GM18867 (cell line): ENCODE measurements at regions not wholly inside any gene's neighbourhood (a gene's known extent, or its start where the extent isn't known, plus 50 kb on each side); places are given as distances from the start of the nearest gene placed in this dataset.
"Not testable (repeated sequence)": the region's sequence is repeated elsewhere in the genome, so short reads cannot be mapped to it uniquely, and the experiment has no call there.

Experiments used
- ATAC-seq: cut with Tn5 transposase; IDR thresholded peaks from one replicate; pipeline ENCODE4 v1.9.1; 2021; ENCODE audit warnings: mild to moderate bottlenecking, moderate library complexity; ENCODE audit not compliant: unreplicated experiment

DNA sequence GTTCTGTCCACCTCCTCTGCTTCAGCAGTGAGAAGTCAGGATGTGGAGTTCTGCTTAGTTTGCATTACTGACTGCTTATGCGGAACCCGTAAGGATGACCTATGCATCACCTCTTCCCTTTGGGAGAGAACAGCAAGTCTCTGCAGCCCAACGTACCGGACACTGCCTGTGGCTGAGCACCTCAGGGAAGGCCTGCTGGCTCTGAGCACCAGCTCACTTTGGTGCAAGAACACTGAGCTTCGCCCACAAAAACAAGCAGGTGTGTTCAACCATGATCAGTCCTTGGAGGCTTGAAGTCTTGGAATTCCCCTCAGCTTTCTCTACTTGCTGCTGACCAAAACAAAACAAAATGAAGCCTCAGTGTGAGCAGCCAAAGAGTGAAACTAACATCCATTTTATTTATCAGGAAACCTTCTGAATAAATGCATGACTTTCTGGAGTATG, 52.7 kb upstream of the NCK2 start:
- no peak for ATAC-seq

GRCh38 chr2:105690566-105690965, 54.1 kb upstream of the NCK2 start:
- no peak for ATAC-seq

- ATAC-seq = no peak
Measured at GRCh38 chr2:105689484-105689883, 55.2 kb upstream of the NCK2 start.

DNA sequence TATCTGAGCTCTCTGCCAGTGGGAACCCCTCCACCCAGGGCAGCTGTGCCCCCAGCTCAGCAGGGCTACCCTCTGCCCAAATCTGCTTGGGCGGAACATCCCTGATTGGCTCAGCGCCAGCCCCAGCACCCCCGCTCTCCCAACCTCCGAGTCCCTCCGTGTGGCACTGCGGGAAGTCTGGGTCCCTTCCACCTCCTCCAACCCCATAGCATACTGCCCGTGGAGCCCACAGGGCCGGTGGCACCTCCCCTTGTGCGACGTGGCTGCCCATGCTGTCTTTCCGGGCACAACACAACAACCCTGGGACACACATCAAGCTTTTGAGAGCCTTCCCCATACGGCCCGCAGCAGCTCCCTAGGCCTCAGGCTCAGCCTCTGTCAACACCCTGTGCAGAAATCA, 55.8 kb upstream of the NCK2 start:
- no peak for ATAC-seq

GRCh38 chr2:105686588-105686987, 58.1 kb upstream of the NCK2 start:
- ATAC-seq = no peak

DNA sequence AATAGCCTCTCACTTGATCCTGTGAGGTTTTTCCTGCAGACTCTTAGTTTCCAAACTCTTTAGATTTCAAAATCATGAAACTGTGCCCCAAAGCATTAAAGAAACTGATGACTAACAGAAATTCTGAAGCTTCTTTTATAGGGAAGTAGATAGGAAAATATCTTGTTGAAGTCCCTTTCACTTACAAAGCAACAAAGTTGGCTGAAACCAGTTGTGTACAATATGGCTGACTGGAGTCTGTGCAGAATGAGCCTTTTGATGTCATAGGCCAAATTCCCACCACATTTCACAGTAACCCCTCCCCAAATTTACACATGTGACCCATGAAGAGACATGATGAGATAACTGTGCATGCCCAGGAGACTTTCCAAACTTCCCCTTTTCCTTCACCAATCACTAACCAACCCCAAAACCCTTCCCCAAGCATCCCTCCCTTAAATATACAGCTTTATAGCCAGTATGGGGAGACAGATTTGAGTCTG, 61.7 kb upstream of the NCK2 start:
- no peak for ATAC-seq

DNA sequence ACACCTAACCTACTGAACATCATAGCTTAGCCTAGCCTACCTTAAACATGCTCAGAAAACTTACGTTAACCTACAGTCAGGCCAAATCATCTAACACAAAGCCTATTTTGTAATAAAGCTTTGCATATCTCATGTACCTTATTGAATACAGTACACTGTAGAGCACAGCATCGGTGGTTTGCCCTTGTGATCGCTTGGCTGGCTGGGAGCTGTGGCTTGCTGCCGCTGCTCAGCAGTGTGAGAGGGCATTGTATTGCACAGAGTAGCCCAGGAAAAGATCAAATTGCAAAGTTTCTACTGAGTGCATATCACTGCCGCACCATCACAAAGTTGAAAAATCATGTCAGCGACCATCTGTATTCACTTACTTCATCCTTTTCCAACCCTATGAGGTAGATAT, 62.3 kb upstream of the NCK2 start:
- ATAC-seq = no peak

- no peak for ATAC-seq
Measured at GRCh38 chr2:105681927-105682326, 62.8 kb upstream of the NCK2 start.

DNA sequence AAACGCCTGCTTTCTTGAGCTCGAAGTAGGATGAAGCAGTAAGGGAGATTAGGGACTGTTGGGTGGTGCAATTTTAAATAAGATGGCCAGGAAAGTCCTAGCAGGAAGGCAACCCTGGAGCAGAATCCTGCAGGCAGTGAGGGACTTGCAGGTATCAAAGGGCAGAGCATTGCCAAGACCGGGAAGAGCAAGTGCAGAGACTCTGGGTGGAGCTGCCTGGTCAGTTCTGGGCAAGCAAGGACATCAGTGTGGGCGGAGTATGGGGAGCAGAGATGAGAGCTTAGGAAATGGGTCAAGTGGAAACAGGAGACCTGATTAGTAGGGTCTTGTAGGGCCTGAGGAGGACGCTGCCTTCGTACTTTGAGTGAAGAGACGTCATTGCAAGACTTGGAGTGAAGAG, 64.4 kb upstream of the NCK2 start:
- ATAC-seq = no peak

DNA sequence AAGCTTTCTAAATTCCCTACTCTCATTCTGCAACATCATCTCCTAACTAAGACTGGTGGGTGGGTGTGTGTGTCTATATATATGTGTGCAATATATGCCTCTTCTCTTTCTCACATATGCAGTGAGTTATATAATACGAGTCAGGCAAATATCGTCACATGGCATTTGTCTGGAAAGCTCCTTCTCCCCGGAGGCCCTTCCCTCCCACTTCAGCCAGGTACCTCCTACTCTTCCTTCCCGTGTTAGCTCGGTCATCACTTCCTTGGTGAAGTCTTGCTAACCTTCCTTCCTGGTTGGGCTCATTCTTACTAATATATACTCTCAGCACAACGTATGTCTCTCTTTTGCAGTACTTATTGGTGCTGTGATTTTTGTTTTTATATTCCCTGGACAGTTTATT, 66.4 kb upstream of the NCK2 start:
- ATAC-seq = no peak

GRCh38 chr2:105677901-105678300, 66.8 kb upstream of the NCK2 start:
- no peak for ATAC-seq

DNA sequence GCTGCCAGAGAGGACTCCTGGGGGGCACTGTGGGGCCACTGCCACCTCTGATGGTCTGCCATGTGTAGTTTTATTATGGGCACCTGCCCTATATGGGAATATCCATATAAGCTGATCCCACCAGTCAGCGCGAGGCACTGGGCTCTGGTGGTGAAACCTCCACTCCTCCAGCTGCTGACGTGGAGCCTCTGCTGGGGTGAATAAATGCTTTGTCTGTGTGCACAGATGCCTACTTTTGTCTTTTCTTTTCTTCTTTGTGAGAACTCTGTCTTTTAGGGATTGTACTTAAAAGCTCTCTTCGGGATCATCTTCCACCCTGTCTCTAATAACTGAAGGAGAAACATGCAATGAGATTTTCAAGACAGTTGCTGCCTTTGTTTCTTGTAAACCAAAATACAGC, 68.9 kb upstream of the NCK2 start:
- no peak for ATAC-seq

DNA sequence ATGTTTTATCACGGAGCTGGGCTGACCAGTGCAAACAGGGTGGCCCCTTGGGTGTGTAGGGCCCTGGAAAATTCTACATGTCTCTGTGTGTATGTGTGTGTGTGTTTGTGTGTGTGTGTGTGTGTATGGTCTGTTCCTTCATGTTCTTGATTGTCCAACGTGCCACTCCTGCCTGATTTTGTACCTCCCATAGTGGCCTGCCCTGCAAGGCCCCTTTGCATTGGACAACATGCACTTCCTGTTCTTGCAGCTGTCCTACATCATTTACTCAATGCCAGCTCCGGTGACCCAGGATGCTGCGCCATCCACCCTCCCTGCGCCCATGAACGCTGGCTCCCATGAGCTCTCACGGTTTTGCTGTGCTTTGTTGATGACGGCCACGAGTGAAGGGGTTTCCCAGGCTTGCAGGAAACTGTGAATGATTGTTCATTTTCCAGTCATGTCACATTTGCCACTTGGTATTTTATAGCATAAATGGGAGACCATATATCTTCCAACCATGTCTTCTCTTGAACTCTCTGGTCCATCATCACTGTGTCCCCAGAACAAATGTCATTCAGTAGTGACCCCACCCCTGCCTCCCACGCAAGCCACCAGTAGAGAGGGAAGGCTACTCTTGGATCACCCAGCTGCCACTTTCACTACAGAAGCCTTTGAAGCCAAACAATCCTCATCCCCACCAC, 69.7 kb upstream of the NCK2 start:
- no peak for ATAC-seq

DNA sequence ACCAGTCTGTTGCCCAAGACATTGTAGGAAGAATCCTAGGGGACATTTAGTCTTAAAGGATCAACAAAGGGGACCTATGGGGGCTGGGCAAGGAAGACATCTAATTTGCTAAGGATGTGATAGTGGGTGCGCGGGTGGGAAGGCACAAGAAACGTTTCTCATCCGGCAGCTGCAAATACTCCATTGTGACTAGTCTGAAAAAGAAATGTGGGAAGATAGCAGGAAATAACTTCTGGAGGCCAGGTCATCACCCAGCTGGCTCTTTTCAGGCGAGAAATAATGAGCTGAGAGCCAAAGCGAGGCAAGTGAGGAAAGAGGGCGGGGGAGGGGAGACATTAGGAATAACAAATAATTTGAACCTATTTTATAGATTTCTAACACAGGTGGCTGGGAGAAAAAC, 70.3 kb upstream of the NCK2 start:
- ATAC-seq = no peak

DNA sequence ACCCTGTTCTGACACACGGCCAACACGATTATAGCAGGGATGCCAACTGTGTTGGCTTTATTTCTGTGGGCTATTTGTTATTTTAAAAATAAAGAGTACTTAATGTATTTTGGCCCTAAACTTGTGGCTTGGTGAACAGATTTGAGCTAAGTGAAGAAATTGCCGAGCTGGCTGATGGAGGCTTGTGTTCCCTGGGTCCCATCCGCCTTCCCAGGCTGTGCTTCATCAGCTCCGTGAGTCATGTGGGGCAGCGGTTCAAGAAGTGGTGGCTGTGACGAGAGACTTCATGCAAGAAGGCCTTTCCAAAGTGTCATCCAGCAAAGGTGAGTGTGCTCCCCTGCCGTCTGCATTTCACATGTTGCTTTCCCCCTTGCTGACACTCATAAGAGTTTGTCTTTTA, 73.6 kb upstream of the NCK2 start:
- ATAC-seq = no peak

GRCh38 chr2:105669384-105669891, 75.3 kb upstream of the NCK2 start:
- no peak for ATAC-seq

GRCh38 chr2:105665480-105665879, 79.2 kb upstream of the NCK2 start:
- no peak for ATAC-seq

DNA sequence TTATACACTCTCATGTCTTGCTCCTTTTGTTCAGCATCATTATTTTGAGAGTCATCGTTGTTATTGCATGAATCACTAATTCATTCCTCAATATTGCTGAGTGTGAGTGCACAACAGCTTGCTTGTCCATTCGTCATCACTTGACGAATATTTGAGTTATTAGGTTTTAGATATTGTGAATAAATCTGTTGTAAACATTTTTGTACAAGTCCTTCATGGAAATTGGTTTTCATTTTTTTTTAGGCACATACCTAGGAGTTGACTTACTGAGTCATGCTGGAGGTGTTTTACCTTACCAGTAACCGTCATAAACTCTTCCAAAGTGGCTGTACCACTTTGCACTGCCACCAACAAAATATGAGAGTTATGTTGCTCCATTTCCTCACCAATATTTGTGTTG, 84.2 kb upstream of the NCK2 start:
- no peak for ATAC-seq

GRCh38 chr2:105655723-105656606, 88.7 kb upstream of the NCK2 start:
- not testable (repeated sequence) for ATAC-seq

DNA sequence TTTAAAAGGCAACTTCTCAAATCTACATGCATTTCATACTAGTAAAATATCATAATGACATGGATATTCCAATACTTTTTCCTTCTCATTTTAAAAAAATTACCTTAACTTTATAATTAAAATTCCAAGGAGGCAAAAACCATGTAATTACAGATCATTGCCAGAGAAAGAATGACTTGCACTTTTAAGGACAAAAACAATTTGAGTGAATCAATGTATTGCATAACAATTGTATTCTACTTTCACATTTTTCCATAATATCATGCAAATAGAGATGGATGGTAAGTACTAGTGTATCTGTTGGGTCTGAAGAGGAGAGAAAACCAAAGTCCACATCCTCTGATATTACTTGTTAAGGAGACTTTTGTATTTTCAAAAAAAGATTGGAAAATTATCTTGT, 89.5 kb upstream of the NCK2 start:
- no peak for ATAC-seq

- no peak for ATAC-seq
Measured at GRCh38 chr2:105654474-105655004, 90.2 kb upstream of the NCK2 start.

GRCh38 chr2:105653302-105653701, 91.4 kb upstream of the NCK2 start:
- no peak for ATAC-seq
